Subcutaneous abdominal adipose tissue (tissue), 5 donors: ENCODE measurements at regions not wholly inside any gene's neighbourhood (a gene's known extent, or its start where the extent isn't known, plus 50 kb on each side); places are given as distances from the start of the nearest gene placed in this dataset.

ENCODE experiments used
- H3K27ac ChIP-seq: one replicate; pipeline ENCODE4 v1.7.0; 2013; ENCODE audit warnings: low read depth, mild to moderate bottlenecking, inconsistent platforms, low read length, moderate library complexity
- H3K27me3 ChIP-seq, 5 donors: one replicate each; pipeline ENCODE4 v1.7.0; 2013; ENCODE audit warnings: low read length in 5 of 5, inconsistent platforms in 1 of 5; ENCODE audit not compliant: control insufficient read depth in 5 of 5, insufficient read depth in 4 of 5
- H3K36me3 ChIP-seq, 5 donors: one replicate each; pipeline ENCODE4 v1.7.0; 2013; ENCODE audit warnings: low read length in 5 of 5; ENCODE audit not compliant: control insufficient read depth in 5 of 5, insufficient read depth in 5 of 5
- H3K4me1 ChIP-seq, 5 donors: one replicate each; pipeline ENCODE4 v1.7.0; 2013; ENCODE audit warnings: low read length in 5 of 5, mild to moderate bottlenecking in 3 of 5, moderate library complexity in 1 of 5; ENCODE audit not compliant: control insufficient read depth in 5 of 5, insufficient read depth in 5 of 5
- H3K4me3 ChIP-seq, 5 donors: one replicate each; pipeline ENCODE4 v1.7.0; 2013; ENCODE audit warnings: low read length in 5 of 5, low read depth in 1 of 5
- H3K9ac ChIP-seq, 5 donors: one replicate each; pipeline ENCODE4 v1.7.0; 2013; ENCODE audit warnings: low read length in 5 of 5, mild to moderate bottlenecking in 4 of 5, moderate library complexity in 3 of 5
- H3K9me3 ChIP-seq, 5 donors: one replicate each; pipeline ENCODE4 v1.7.0; 2013; ENCODE audit warnings: low read length in 5 of 5; ENCODE audit not compliant: control insufficient read depth in 5 of 5
- donor health status: healthy.
- donor health status: healthy.
- donor health status: healthy.
- donor health status: healthy.
- donor health status: healthy.

GRCh38 chr1:201766131-201766866, 62.7 kb upstream of the IPO9 start:
- peaks cover 5 to 84% (median 80%) of the 10 kb centered on the region in 5 donors for H3K4me1 ChIP-seq
- H3K27ac ChIP-seq: peak overlapping the region; percentile 75
- H3K9me3 ChIP-seq: peaks cover 0 to 4% (median 2%) of the 10 kb centered on the region in 5 donors
- H3K9ac ChIP-seq: no peak overlapping the region
- H3K4me3 ChIP-seq: no peak overlapping the region
- H3K27me3 ChIP-seq: no peaks in the 10 kb centered on the region
- no peaks in the 10 kb centered on the region for H3K36me3 ChIP-seq

- H3K4me3 ChIP-seq: no peak overlapping the region
- no peaks in the 10 kb centered on the region for H3K27me3 ChIP-seq
- H3K27ac ChIP-seq: peak overlapping the region; percentile 26
- H3K9me3 ChIP-seq: peaks cover 3 to 11% (median 6%) of the 10 kb centered on the region in 5 donors
- H3K4me1 ChIP-seq: peaks cover 5 to 74% (median 71%) of the 10 kb centered on the region in 5 donors
- H3K36me3 ChIP-seq: no peaks in the 10 kb centered on the region
- no peak overlapping the region for H3K9ac ChIP-seq
Measured at GRCh38 chr1:201767339-201767738, 61.6 kb upstream of the IPO9 start.

GRCh38 chr1:201769072-201769471, 59.9 kb upstream of the IPO9 start:
- peaks cover 3 to 59% (median 57%) of the 10 kb centered on the region in 5 donors for H3K4me1 ChIP-seq
- H3K9me3 ChIP-seq: peaks cover 4 to 11% (median 6%) of the 10 kb centered on the region in 5 donors
- H3K27ac ChIP-seq: peak overlapping the region; percentile 26
- no peaks in the 10 kb centered on the region for H3K27me3 ChIP-seq
- no peak overlapping the region for H3K9ac ChIP-seq
- no peaks in the 10 kb centered on the region for H3K36me3 ChIP-seq
- H3K4me3 ChIP-seq: no peak overlapping the region

- Histone ChIP-seq H3K27ac (peak overlapping the region; percentile 26), H3K4me3 (no peak overlapping the region), H3K9ac (no peak overlapping the region), H3K4me1 (peaks cover 5 to 55% (median 51%) of the 10 kb centered on the region in 5 donors), H3K27me3 (no peaks in the 10 kb centered on the region), H3K9me3 (peaks cover 4 to 11% (median 6%) of the 10 kb centered on the region in 5 donors), H3K36me3 (no peaks in the 10 kb centered on the region)
Measured at GRCh38 chr1:201769966-201770365, 59.0 kb upstream of the IPO9 start.

GRCh38 chr1:201771466-201771865, 57.5 kb upstream of the IPO9 start:
- peaks cover 4 to 11% (median 6%) of the 10 kb centered on the region in 5 donors for H3K9me3 ChIP-seq
- H3K9ac ChIP-seq: no peak overlapping the region
- H3K4me3 ChIP-seq: no peak overlapping the region
- no peak overlapping the region for H3K27ac ChIP-seq
- H3K36me3 ChIP-seq: peaks cover 0 to 7% (median 0%) of the 10 kb centered on the region in 5 donors
- peaks cover 5 to 51% (median 37%) of the 10 kb centered on the region in 5 donors for H3K4me1 ChIP-seq
- H3K27me3 ChIP-seq: no peaks in the 10 kb centered on the region

- H3K27me3 ChIP-seq: no peaks in the 10 kb centered on the region
- H3K36me3 ChIP-seq: peaks cover 0 to 7% (median 0%) of the 10 kb centered on the region in 5 donors
- no peak overlapping the region for H3K9ac ChIP-seq
- H3K27ac ChIP-seq: no peak overlapping the region
- peaks cover 4 to 11% (median 6%) of the 10 kb centered on the region in 5 donors for H3K9me3 ChIP-seq
- peaks cover 8 to 46% (median 36%) of the 10 kb centered on the region in 5 donors for H3K4me1 ChIP-seq
- no peak overlapping the region for H3K4me3 ChIP-seq
Measured at GRCh38 chr1:201772178-201772577, 56.8 kb upstream of the IPO9 start.

GRCh38 chr1:201773764-201774163, 55.2 kb upstream of the IPO9 start:
- Histone ChIP-seq H3K4me1 (peaks cover 8 to 56% (median 42%) of the 10 kb centered on the region in 5 donors), H3K9me3 (peaks cover 4 to 11% (median 6%) of the 10 kb centered on the region in 5 donors), H3K4me3 (no peak overlapping the region), H3K36me3 (peaks cover 0 to 7% (median 0%) of the 10 kb centered on the region in 5 donors), H3K27me3 (no peaks in the 10 kb centered on the region), H3K27ac (peak overlapping the region; percentile 58), H3K9ac (no peak overlapping the region)

- Histone ChIP-seq H3K4me3 (no peak overlapping the region), H3K27ac (peak overlapping the region; percentile 58), H3K27me3 (no peaks in the 10 kb centered on the region), H3K36me3 (peaks cover 0 to 7% (median 0%) of the 10 kb centered on the region in 5 donors), H3K9ac (no peak overlapping the region), H3K9me3 (peaks cover 4 to 11% (median 6%) of the 10 kb centered on the region in 5 donors), H3K4me1 (peaks cover 6 to 56% (median 41%) of the 10 kb centered on the region in 5 donors)
Measured at GRCh38 chr1:201774224-201774982, 54.6 kb upstream of the IPO9 start.

- Histone ChIP-seq H3K4me1 (peaks cover 9 to 56% (median 41%) of the 10 kb centered on the region in 5 donors), H3K9ac (no peak overlapping the region), H3K4me3 (no peak overlapping the region), H3K27me3 (no peaks in the 10 kb centered on the region), H3K36me3 (peaks cover 0 to 7% (median 0%) of the 10 kb centered on the region in 5 donors), H3K9me3 (peaks cover 4 to 11% (median 6%) of the 10 kb centered on the region in 5 donors), H3K27ac (no peak overlapping the region)
Measured at GRCh38 chr1:201774983-201775344, 54.0 kb upstream of the IPO9 start.

GRCh38 chr1:201775380-201775779, 53.6 kb upstream of the IPO9 start:
- no peak overlapping the region for H3K27ac ChIP-seq

More at GRCh38 chr1:201775380-201775779, 53.6 kb upstream of the IPO9 start:
- no peaks in the 10 kb centered on the region for H3K27me3 ChIP-seq
- H3K36me3 ChIP-seq: peaks cover 0 to 9% (median 3%) of the 10 kb centered on the region in 5 donors
- peaks cover 8 to 54% (median 39%) of the 10 kb centered on the region in 5 donors for H3K4me1 ChIP-seq
- H3K9me3 ChIP-seq: peaks cover 4 to 11% (median 6%) of the 10 kb centered on the region in 5 donors
- H3K4me3 ChIP-seq: no peak overlapping the region
- no peak overlapping the region for H3K9ac ChIP-seq
